Liver (tissue), 8 donors: ENCODE measurements at regions not wholly inside any gene's neighbourhood (a gene's known extent, or its start where the extent isn't known, plus 50 kb on each side); places are given as distances from the start of the nearest gene placed in this dataset.

Source experiments
- DNase-seq: peaks from one replicate; pipeline ENCODE4 v3.0.0-alpha.2; 2017; ENCODE audit warnings: low spot score
- H3K27ac ChIP-seq, 2 donors: one replicate each; pipeline ENCODE4 v1.7.0; 2013; ENCODE audit warnings: inconsistent platforms in 2 of 2, low read length in 2 of 2, control low read depth in 1 of 2, low read depth in 1 of 2, mild to moderate bottlenecking in 1 of 2
- H3K27me3 ChIP-seq, 4 donors: one replicate each; pipeline versions ENCODE4 v1.6.1 to v1.7.0; 2013; ENCODE audit warnings: low read length in 3 of 4, inconsistent platforms in 1 of 4, mild to moderate bottlenecking in 1 of 4, moderate library complexity in 1 of 4; ENCODE audit not compliant: control insufficient read depth in 4 of 4, insufficient read depth in 4 of 4
- H3K36me3 ChIP-seq, 4 donors: one replicate each; pipeline versions ENCODE4 v1.6.1 to v1.7.0; 2013; ENCODE audit warnings: low read length in 3 of 4, mild to moderate bottlenecking in 3 of 4, low read depth in 1 of 4, moderate library complexity in 1 of 4; ENCODE audit not compliant: control insufficient read depth in 4 of 4, insufficient read depth in 3 of 4
- H3K4me1 ChIP-seq, 4 donors: one replicate each; pipeline versions ENCODE4 v1.6.1 to v1.7.0; 2013; ENCODE audit warnings: low read length in 3 of 4, mild to moderate bottlenecking in 3 of 4, moderate library complexity in 1 of 4; ENCODE audit not compliant: control insufficient read depth in 4 of 4, insufficient read depth in 4 of 4
- H3K4me3 ChIP-seq, 3 donors: one replicate each; pipeline versions ENCODE4 v1.6.1 to v1.7.0; 2013; ENCODE audit warnings: low read length in 3 of 3, control low read depth in 1 of 3, low read depth in 1 of 3, mild to moderate bottlenecking in 1 of 3
- H3K9ac ChIP-seq, 2 donors: one replicate each; pipeline ENCODE4 v1.7.0; 2013; ENCODE audit warnings: low read length in 2 of 2, mild to moderate bottlenecking in 2 of 2, moderate library complexity in 2 of 2, control low read depth in 1 of 2, low read depth in 1 of 2
- H3K9me3 ChIP-seq, 4 donors: one replicate each; pipeline versions ENCODE4 v1.6.1 to v1.7.0; 2013; ENCODE audit warnings: low read length in 3 of 4; ENCODE audit not compliant: control insufficient read depth in 4 of 4
- FOXA1 ChIP-seq: IDR thresholded peaks from 2 replicates; pipeline ENCODE4 v1.6.1; 2016; ENCODE audit warnings: antibody characterized with exemption
- FOXA2 ChIP-seq: IDR thresholded peaks from 2 replicates; pipeline ENCODE4 v1.6.1; 2016; ENCODE audit warnings: antibody characterized with exemption
- GABPA ChIP-seq, 2 donors: IDR thresholded peaks in 1 of 2; conservative IDR thresholded peaks in 1 of 2; 2 replicates each; pipeline ENCODE4 v1.6.1; 2016; ENCODE audit warnings: antibody characterized with exemption in 2 of 2, mild to moderate bottlenecking in 1 of 2, moderate library complexity in 1 of 2
- HNF4A ChIP-seq, 2 donors: conservative IDR thresholded peaks; 2 replicates each; pipeline ENCODE4 v1.6.1; 2016; ENCODE audit warnings: antibody characterized with exemption in 2 of 2, mild to moderate bottlenecking in 2 of 2
- HNF4G ChIP-seq: IDR thresholded peaks from 2 replicates; pipeline ENCODE4 v1.6.1; 2016; ENCODE audit warnings: antibody characterized with exemption
- JUND ChIP-seq, 2 donors: IDR thresholded peaks; 2 replicates each; pipeline ENCODE4 v1.6.1; 2016; ENCODE audit warnings: antibody characterized with exemption in 2 of 2
- NR2F2 ChIP-seq: IDR thresholded peaks from 2 replicates; pipeline ENCODE4 v1.6.1; 2016; ENCODE audit warnings: antibody characterized with exemption
- RXRA ChIP-seq, 2 donors: IDR thresholded peaks; 2 replicates each; pipeline ENCODE4 v1.6.1; 2017 to 2018; ENCODE audit warnings: antibody characterized with exemption in 2 of 2, mild to moderate bottlenecking in 1 of 2
- TAF1 ChIP-seq: conservative IDR thresholded peaks from 2 replicates; pipeline ENCODE4 v1.6.1; 2016; ENCODE audit warnings: antibody characterized with exemption, mild to moderate bottlenecking
- WGBS: extraction: QIAGEN DNeasy Blood & Tissue Kit; methylation state at CpG from one replicate; pipeline ENCODE4 v1.1.7; 2013; 5-methylcytosine and 5-hydroxymethylcytosine counted together
- TF ChIP-seq, protein P1 (sequence below): IDR thresholded peaks from 2 replicates; pipeline ENCODE4 v1.6.1; 2016; ENCODE audit warnings: antibody characterized with exemption, mild to moderate bottlenecking
- TF ChIP-seq, protein P2 (sequence below): fragments of 150-350 bp; IDR thresholded peaks from 2 replicates; pipeline ENCODE4 v1.5.1; 2017; ENCODE audit warnings: improper control_type of control experiment, low read depth, low read length; ENCODE audit not compliant: missing input control
- donor health status: healthy.
- donor health status: healthy.
- donor health status: healthy.
- donor health status: healthy.
- donor health status: healthy.

DNA sequence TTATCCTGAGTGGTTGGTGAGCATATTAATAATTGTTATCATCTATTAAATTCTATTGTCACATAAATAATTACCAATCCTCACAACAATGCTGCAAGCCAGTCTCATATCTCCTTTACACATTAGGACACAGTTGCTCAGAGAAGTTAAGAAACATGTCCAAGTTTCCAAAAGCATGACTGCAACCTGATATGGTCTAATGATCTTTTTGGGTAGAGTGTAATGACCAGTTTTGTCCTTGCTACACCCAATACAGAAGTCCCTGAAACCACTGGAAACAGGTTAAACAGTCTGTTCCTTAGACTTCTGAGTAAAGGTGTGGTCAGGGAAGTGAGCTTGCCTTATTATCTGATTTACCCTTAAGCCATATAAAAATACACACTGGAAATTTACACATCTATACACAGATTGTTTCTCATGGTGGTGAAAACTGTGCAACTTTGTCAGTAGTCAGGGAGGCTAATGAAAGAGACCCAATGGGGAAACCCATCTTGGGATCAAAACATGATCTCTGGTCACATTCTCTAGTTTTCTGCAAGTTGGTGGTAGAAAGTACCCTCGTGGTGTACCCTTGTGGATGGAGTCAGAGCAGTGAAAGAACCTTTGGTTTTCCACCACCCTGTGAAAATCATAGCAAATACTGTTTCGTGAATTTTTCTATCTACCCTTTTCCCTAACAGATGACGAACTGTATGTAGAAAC lies 146.0 kb upstream of the KLF12 start:
- TF ChIP-seq, protein P1, sequence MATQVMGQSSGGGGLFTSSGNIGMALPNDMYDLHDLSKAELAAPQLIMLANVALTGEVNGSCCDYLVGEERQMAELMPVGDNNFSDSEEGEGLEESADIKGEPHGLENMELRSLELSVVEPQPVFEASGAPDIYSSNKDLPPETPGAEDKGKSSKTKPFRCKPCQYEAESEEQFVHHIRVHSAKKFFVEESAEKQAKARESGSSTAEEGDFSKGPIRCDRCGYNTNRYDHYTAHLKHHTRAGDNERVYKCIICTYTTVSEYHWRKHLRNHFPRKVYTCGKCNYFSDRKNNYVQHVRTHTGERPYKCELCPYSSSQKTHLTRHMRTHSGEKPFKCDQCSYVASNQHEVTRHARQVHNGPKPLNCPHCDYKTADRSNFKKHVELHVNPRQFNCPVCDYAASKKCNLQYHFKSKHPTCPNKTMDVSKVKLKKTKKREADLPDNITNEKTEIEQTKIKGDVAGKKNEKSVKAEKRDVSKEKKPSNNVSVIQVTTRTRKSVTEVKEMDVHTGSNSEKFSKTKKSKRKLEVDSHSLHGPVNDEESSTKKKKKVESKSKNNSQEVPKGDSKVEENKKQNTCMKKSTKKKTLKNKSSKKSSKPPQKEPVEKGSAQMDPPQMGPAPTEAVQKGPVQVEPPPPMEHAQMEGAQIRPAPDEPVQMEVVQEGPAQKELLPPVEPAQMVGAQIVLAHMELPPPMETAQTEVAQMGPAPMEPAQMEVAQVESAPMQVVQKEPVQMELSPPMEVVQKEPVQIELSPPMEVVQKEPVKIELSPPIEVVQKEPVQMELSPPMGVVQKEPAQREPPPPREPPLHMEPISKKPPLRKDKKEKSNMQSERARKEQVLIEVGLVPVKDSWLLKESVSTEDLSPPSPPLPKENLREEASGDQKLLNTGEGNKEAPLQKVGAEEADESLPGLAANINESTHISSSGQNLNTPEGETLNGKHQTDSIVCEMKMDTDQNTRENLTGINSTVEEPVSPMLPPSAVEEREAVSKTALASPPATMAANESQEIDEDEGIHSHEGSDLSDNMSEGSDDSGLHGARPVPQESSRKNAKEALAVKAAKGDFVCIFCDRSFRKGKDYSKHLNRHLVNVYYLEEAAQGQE = no peak
- no peak for TF ChIP-seq FOXA1
- TF ChIP-seq TAF1 = no peak
- Histone ChIP-seq H3K9ac (no peak overlapping the region), H3K27ac (no peak overlapping the region), H3K27me3 (no peaks in the 10 kb centered on the region), H3K36me3 (no peaks in the 10 kb centered on the region), H3K9me3 (no peaks in the 10 kb centered on the region), H3K4me1 (no peaks in the 10 kb centered on the region), H3K4me3 (no peak overlapping the region)
- WGBS = 88% methylated on average over 3 of the region's 3 CpGs
- no peak for DNase-seq

DNA sequence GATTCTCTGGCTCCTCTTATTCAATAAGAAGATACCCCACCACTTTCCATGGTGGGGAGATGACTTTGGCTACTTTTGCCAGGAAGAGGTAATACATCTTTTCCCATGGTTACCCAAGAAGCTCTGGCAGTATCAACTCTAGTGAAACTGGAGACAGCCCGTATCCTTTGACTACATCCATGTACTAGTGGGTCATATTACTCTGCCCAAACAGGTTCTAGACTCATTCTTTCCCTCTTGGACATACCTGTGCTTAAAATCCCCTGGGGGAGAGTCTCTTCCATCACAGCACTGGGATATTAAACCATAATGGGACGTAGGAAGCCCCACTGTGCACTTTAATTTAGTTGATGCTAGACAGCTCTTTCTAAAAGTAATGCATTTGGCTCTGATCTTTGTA lies 144.7 kb upstream of the KLF12 start:
- no peak overlapping the region for H3K27ac ChIP-seq
- no peak for TF ChIP-seq NR2F2
- no peak for TF ChIP-seq RXRA (IDR thresholded peaks at IDR 0.05)
- TF ChIP-seq, protein P2, sequence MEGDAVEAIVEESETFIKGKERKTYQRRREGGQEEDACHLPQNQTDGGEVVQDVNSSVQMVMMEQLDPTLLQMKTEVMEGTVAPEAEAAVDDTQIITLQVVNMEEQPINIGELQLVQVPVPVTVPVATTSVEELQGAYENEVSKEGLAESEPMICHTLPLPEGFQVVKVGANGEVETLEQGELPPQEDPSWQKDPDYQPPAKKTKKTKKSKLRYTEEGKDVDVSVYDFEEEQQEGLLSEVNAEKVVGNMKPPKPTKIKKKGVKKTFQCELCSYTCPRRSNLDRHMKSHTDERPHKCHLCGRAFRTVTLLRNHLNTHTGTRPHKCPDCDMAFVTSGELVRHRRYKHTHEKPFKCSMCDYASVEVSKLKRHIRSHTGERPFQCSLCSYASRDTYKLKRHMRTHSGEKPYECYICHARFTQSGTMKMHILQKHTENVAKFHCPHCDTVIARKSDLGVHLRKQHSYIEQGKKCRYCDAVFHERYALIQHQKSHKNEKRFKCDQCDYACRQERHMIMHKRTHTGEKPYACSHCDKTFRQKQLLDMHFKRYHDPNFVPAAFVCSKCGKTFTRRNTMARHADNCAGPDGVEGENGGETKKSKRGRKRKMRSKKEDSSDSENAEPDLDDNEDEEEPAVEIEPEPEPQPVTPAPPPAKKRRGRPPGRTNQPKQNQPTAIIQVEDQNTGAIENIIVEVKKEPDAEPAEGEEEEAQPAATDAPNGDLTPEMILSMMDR = no peak
- no peak for TF ChIP-seq FOXA2
- TF ChIP-seq GABPA (IDR thresholded peaks at IDR 0.05 in 1 of 2, conservative IDR thresholded peaks at IDR 0.05 in 1 of 2) = no peak
- no peak for TF ChIP-seq HNF4G
- H3K9ac ChIP-seq = no peak overlapping the region
- no peaks in the 10 kb centered on the region for H3K9me3 ChIP-seq
- no peaks in the 10 kb centered on the region for H3K36me3 ChIP-seq
- H3K4me3 ChIP-seq = no peak overlapping the region
- H3K27me3 ChIP-seq = no peaks in the 10 kb centered on the region
- 97% methylated on average over 2 of the region's 2 CpGs for WGBS
- no peaks in the 10 kb centered on the region for H3K4me1 ChIP-seq
- no peak for DNase-seq

DNA sequence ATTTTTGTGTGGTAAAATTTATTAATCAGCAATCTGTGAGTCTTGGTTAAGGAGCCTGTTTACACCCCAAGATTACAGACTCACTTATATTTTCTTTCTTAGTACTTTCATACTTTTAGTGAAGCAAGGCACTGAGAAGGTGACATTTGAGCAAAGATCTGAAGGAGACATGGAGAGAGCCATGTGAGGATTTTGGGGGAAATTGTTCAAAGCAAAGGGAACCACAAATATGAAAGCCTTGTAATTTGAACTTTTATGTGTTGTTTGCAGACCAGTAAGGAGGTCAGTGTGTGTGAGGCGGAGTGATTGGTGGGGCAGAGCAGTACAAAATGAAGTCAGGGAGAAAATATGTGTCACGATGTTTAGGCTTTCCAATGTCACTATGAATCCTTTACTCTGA lies 140.7 kb upstream of the KLF12 start:
- DNase-seq = no peak
- H3K27me3 ChIP-seq = no peaks in the 10 kb centered on the region
- WGBS = 92% methylated on average over 2 of the region's 2 CpGs
- TF ChIP-seq, protein P2 = no peak
- TF ChIP-seq JUND (IDR thresholded peaks at IDR 0.05) = no peak
- no peak for TF ChIP-seq HNF4G
- TF ChIP-seq HNF4A (conservative IDR thresholded peaks at IDR 0.05) = no peak
- no peak for TF ChIP-seq FOXA1
- H3K4me3 ChIP-seq = no peak overlapping the region
- H3K9me3 ChIP-seq = peaks cover 0 to 4% (median 2%) of the 10 kb centered on the region in 4 donors
- no peaks in the 10 kb centered on the region for H3K36me3 ChIP-seq
- no peak overlapping the region for H3K27ac ChIP-seq
- H3K9ac ChIP-seq = no peak overlapping the region
- H3K4me1 ChIP-seq = no peaks in the 10 kb centered on the region
